Panc1 (cell line): ENCODE measurements at regions not wholly inside any gene's neighbourhood (a gene's known extent, or its start where the extent isn't known, plus 50 kb on each side); places are given as distances from the start of the nearest gene placed in this dataset.

Source experiments
- ATAC-seq: fragments of 200-7000 bp; cut with Tn5 transposase; 2 replicates; pipeline ENCODE4 v1.9.1; 2020; ENCODE audit warnings: mild to moderate bottlenecking, moderate library complexity
- BruUV-seq: library from RNA; stranded (reverse); fragments of 400-500 nt; replicated peaks from 2 replicates; lab custom pipeline; 2021; lab: Mats Ljungman, UMichigan
- CTCF ChIA-PET: fragments of 300-600 bp; sonication (Branson Sonifier 250); formaldehyde crosslinking; loops from one replicate; lab custom pipeline; 2022; ENCODE audit warnings: antibody characterized with exemption; lab: Charles Lee
- POLR2A ChIA-PET: fragments of 300-600 bp; sonication (Branson Sonifier 250); formaldehyde crosslinking; loops from one replicate; lab custom pipeline; 2022; ENCODE audit warnings: antibody characterized with exemption; lab: Charles Lee
- DNase-seq: peaks from one replicate; pipeline ENCODE4 v3.0.0-alpha.2; 2010; ENCODE audit warnings: low read depth, low spot score
- H3K27ac ChIP-seq: 2 replicates; pipeline ENCODE4 v1.5.1; 2011; ENCODE audit warnings: mild to moderate bottlenecking, low read length, inconsistent platforms
- H3K27me3 ChIP-seq: fragments of 200-500 bp; sonication (Bioruptor generic); 2 replicates; pipeline ENCODE4 v1.6.0; 2014; ENCODE audit warnings: low read length, inconsistent platforms; ENCODE audit not compliant: control insufficient read depth, insufficient read depth
- H3K36me3 ChIP-seq: fragments of 200-500 bp; sonication (Bioruptor generic); 2 replicates; pipeline ENCODE4 v1.5.1; 2014; ENCODE audit warnings: inconsistent platforms, mild to moderate bottlenecking, low read length, moderate library complexity; ENCODE audit not compliant: control insufficient read depth, insufficient read depth
- H3K4me1 ChIP-seq: 2 replicates; pipeline ENCODE4 v1.5.1; 2011; ENCODE audit warnings: inconsistent platforms, mild to moderate bottlenecking, low read length, moderate library complexity; ENCODE audit not compliant: control insufficient read depth, insufficient read depth
- H3K4me3 ChIP-seq, 2 experiments: 2 replicates each; pipeline ENCODE4 v1.5.1; 2011 to 2012; ENCODE audit warnings: low read depth in 2 of 2, low read length in 2 of 2, mild to moderate bottlenecking in 2 of 2, inconsistent platforms in 1 of 2, moderate library complexity in 1 of 2
- H3K9me3 ChIP-seq: fragments of 200-500 bp; sonication (Bioruptor generic); 2 replicates; pipeline ENCODE4 v1.5.1; 2014; ENCODE audit warnings: low read depth, mild to moderate bottlenecking, inconsistent platforms, low read length, moderate library complexity; ENCODE audit not compliant: control insufficient read depth, insufficient read depth
- CTCF ChIP-seq: fragments of 450-650 bp; IDR thresholded peaks from 2 replicates; pipeline ENCODE4 v1.5.1; 2017; ENCODE audit warnings: mild to moderate bottlenecking
- POLR2AphosphoS5 ChIP-seq: IDR thresholded peaks from 2 replicates; pipeline ENCODE4 v1.6.1; 2012; ENCODE audit warnings: mild to moderate bottlenecking, low read depth, low read length, moderate library complexity
- REST ChIP-seq, 2 experiments: IDR thresholded peaks; 2 replicates each; pipeline ENCODE4 v1.6.1; 2011 to 2012; ENCODE audit warnings: low read depth in 2 of 2, control low read depth in 1 of 2, low read length in 1 of 2, mild to moderate bottlenecking in 1 of 2, moderate library complexity in 1 of 2; ENCODE audit not compliant: insufficient read depth in 1 of 2
- SIN3A ChIP-seq: IDR thresholded peaks from 2 replicates; pipeline ENCODE4 v1.6.1; 2012; ENCODE audit warnings: low read depth, mild to moderate bottlenecking, low read length, moderate library complexity, borderline replicate concordance; ENCODE audit not compliant: insufficient read depth
- TCF7L2 ChIP-seq: IDR thresholded peaks from 2 replicates; pipeline ENCODE4 v1.6.1; 2011; ENCODE audit warnings: mild to moderate bottlenecking, low read depth, low read length, inconsistent platforms
- in situ Hi-C: cut with HindIII; loops from 2 replicates; pipeline ENCODE4 v1.10.0; 2016; ENCODE audit warnings: low sequenced_read_pairs, low pct_unique_long_range_greater_than_20kb
- intact Hi-C: fragments of 100-400 bp; cut with micrococcal nuclease; formaldehyde crosslinking; loops from one replicate; pipeline ENCODE4 v1.10.0; 2022; ENCODE audit not compliant: unreplicated experiment

- H3K27me3 ChIP-seq = no peaks in the 10 kb centered on the region
- no TSS peak for BruUV-seq
- no peaks in the 10 kb centered on the region for H3K9me3 ChIP-seq
- ChIA-PET CTCF (no interaction called here), POLR2A (no interaction called here)
- H3K4me3 ChIP-seq = no peak overlapping the region
- no peaks in the 10 kb centered on the region for H3K4me1 ChIP-seq
- TF ChIP-seq TCF7L2 (no peak), REST (IDR thresholded peaks at IDR 0.05; ENCODE audit: insufficient read depth in 1 of 2, low read depth in 2 of 2, low read length in 1 of 2) (no peak), SIN3A (no peak), POLR2AphosphoS5 (no peak), CTCF (no peak)
- intact Hi-C loops (no loop called here), in situ Hi-C loops (no loop called here)
- ATAC-seq (no peak), DNase-seq (no peak)
- H3K27ac ChIP-seq = no peak overlapping the region
- no peaks in the 10 kb centered on the region for H3K36me3 ChIP-seq
Measured at GRCh38 chr13:107254392-107254791, 686.5 kb upstream of the ARGLU1 start.

DNA sequence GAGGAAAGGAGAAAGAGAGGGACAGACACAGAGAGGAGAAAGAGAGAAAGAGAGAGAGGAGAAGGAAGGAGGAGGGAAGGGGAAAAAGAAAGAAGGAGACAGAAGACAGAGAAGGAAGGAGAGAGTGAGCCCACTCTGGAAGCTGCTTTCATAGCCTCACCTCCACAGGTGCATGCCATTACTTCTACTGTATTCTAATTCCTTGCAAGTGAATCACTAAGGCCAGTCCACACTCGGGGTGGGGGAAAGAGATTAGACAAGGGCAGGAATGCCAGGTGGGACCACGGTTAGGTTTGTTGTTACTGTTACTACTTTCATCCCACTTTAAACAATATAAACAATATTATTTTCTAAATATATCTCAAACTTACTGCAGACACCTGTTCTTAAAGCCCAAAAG lies 684.5 kb upstream of the ARGLU1 start:
- BruUV-seq = no TSS peak
- no peak for DNase-seq
- POLR2A ChIA-PET = no interaction called here
- no peak for ATAC-seq
- no peaks in the 10 kb centered on the region for H3K4me1 ChIP-seq
- H3K9me3 ChIP-seq = no peaks in the 10 kb centered on the region
- intact Hi-C loops = no loop called here
- no peaks in the 10 kb centered on the region for H3K36me3 ChIP-seq
- H3K27ac ChIP-seq = no peak overlapping the region
- CTCF ChIA-PET = no interaction called here
- in situ Hi-C loops = no loop called here
- no peaks in the 10 kb centered on the region for H3K27me3 ChIP-seq
- TF ChIP-seq REST (IDR thresholded peaks at IDR 0.05; ENCODE audit: insufficient read depth in 1 of 2, low read depth in 2 of 2, low read length in 1 of 2) (no peak), TCF7L2 (no peak), CTCF (no peak), SIN3A (no peak), POLR2AphosphoS5 (no peak)
- H3K4me3 ChIP-seq = no peak overlapping the region
